KMS-11 (cell line): ENCODE measurements at regions not wholly inside any gene's neighbourhood (a gene's known extent, or its start where the extent isn't known, plus 50 kb on each side); places are given as distances from the start of the nearest gene placed in this dataset.

Experiments used
- H2AFZ ChIP-seq: fragments of 200-600 bp; sonication (generic); 2 replicates; pipeline ENCODE4 v1.6.1; 2016; ENCODE audit warnings: antibody characterized with exemption, mixed run types, low read depth
- H3K27ac ChIP-seq: fragments of 200-600 bp; sonication (generic); 2 replicates; pipeline ENCODE4 v1.6.1; 2016; ENCODE audit warnings: mild to moderate bottlenecking, mixed run types
- H3K27me3 ChIP-seq: fragments of 200-600 bp; sonication (generic); 2 replicates; pipeline ENCODE4 v1.6.1; 2017; ENCODE audit warnings: mild to moderate bottlenecking, low read depth, mixed run types, moderate library complexity; ENCODE audit not compliant: insufficient read depth
- H3K36me3 ChIP-seq: fragments of 200-600 bp; sonication (generic); 2 replicates; pipeline ENCODE4 v1.6.1; 2017; ENCODE audit warnings: mild to moderate bottlenecking, mixed run types; ENCODE audit not compliant: insufficient read depth
- H3K4me1 ChIP-seq: fragments of 200-600 bp; sonication (generic); 2 replicates; pipeline ENCODE4 v1.6.1; 2016; ENCODE audit warnings: mild to moderate bottlenecking, low read depth, mixed run types; ENCODE audit not compliant: poor library complexity, severe bottlenecking
- H3K4me2 ChIP-seq: fragments of 200-600 bp; sonication (generic); 2 replicates; pipeline ENCODE4 v1.7.0; 2016; ENCODE audit warnings: mild to moderate bottlenecking, mixed run types
- H3K4me3 ChIP-seq: fragments of 200-600 bp; sonication (generic); IDR thresholded peaks from 2 replicates; pipeline ENCODE4 v1.6.1; 2017; ENCODE audit warnings: low read depth, low read length, mixed read lengths; ENCODE audit not compliant: insufficient read depth
- H3K79me2 ChIP-seq: fragments of 200-600 bp; sonication (generic); 2 replicates; pipeline ENCODE4 v1.6.1; 2016; ENCODE audit warnings: low read depth, mixed run types; ENCODE audit not compliant: insufficient read depth
- H3K9ac ChIP-seq: fragments of 200-600 bp; sonication (generic); 2 replicates; pipeline ENCODE4 v1.6.1; 2016; ENCODE audit warnings: mild to moderate bottlenecking, mixed run types
- H4K20me1 ChIP-seq: fragments of 200-600 bp; sonication (generic); 2 replicates; pipeline ENCODE4 v1.6.1; 2016; ENCODE audit warnings: mild to moderate bottlenecking, mixed run types; ENCODE audit not compliant: insufficient read depth
- CTCF ChIP-seq: fragments of 200-600 bp; sonication (generic); conservative IDR thresholded peaks from 2 replicates; pipeline ENCODE4 v1.6.1; 2017; ENCODE audit warnings: low read depth, mild to moderate bottlenecking, antibody characterized with exemption, low read length, moderate library complexity, mixed read lengths

DNA sequence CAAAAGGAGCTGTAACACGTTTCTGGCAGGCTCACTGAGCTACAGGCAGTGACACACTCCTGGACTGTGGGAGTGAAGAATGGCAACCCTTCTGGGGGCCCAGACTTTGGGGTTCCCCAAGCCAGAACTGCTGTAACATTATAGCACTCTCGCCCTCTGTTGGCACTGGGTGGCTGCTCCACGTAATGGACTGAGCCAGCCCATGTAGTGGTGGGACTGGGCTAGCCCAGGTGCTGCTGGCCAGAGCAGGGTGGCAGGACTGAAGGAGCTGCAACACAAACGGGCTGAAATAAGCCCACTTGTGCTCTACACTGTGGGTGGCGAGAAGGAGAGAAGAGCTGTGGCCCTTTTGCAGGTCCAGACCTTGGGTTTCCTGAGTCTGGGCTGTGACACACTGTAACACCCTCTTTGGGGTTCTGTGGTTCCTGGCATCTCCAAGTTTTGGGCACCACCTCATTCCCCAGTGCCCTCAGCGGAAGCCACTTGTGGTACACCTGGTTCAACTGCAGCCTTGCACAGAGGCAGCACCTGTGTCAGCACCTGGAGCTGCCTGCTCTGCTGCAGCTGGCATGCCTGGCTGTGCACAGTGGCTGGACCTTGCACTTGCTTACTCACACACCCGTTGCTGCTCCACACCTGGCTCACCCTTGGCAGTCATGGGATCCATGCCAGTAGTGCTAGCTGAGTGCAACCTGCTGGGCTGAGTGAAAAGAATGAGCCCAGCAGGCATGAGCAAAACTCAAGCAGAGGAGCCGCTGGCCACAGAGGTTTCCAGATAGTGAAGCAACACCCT lies 95.0 kb upstream of the PRR16 start:
- Histone ChIP-seq H3K27ac (no peak overlapping the region), H3K4me1 (peaks cover 11% of the 10 kb centered on the region)

GRCh38 chr5:120372899-120373298 lies 91.2 kb upstream of the PRR16 start:
- Histone ChIP-seq H3K27ac (no peak overlapping the region), H3K27me3 (no peaks in the 10 kb centered on the region), H3K4me1 (peaks cover 11% of the 10 kb centered on the region), H3K4me2 (no peak overlapping the region), H3K36me3 (no peaks in the 10 kb centered on the region), H2AFZ (no peak overlapping the region), H4K20me1 (no peaks in the 10 kb centered on the region), H3K4me3 (no peak overlapping the region), H3K9ac (no peak overlapping the region), H3K79me2 (no peaks in the 10 kb centered on the region)
- TF ChIP-seq CTCF = no peak

More for the DNA sequence above, 95.0 kb upstream of the PRR16 start:
- TF ChIP-seq CTCF = no peak
- Histone ChIP-seq H3K36me3 (no peaks in the 10 kb centered on the region), H3K79me2 (no peaks in the 10 kb centered on the region), H3K27me3 (no peaks in the 10 kb centered on the region), H2AFZ (no peak overlapping the region; the same call in 1 of the 2 replicates), H3K4me3 (no peak overlapping the region), H3K9ac (no peak overlapping the region), H4K20me1 (no peaks in the 10 kb centered on the region), H3K4me2 (no peak overlapping the region)

DNA sequence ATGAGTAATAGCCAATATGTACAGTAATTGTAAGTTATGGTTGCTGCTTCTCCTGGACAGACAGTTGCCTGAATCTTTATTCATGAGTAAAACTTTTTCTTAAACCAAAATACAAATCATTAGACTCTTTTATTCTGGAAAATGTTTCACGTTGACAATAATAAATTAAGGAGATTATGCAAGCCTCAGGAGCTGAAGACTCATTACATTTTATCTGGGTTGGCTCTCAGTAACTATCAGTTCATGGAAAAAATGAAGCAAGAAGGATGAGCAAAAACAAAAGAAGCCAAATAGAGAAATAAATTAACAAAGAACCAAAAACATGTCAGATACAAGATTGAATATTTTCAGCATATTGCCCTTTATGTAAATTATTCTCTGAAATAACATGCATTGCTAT lies 88.9 kb upstream of the PRR16 start:
- H3K36me3 ChIP-seq = no peaks in the 10 kb centered on the region
- no peak overlapping the region for H3K9ac ChIP-seq
- no peak overlapping the region for H3K4me2 ChIP-seq
- no peaks in the 10 kb centered on the region for H3K27me3 ChIP-seq
- H4K20me1 ChIP-seq = no peaks in the 10 kb centered on the region
- no peaks in the 10 kb centered on the region for H3K79me2 ChIP-seq
- H3K4me1 ChIP-seq = peaks cover 1% of the 10 kb centered on the region
- H3K27ac ChIP-seq = no peak overlapping the region
- H2AFZ ChIP-seq = no peak overlapping the region
- TF ChIP-seq CTCF = no peak
- H3K4me3 ChIP-seq = no peak overlapping the region

- no peak for TF ChIP-seq CTCF
- Histone ChIP-seq H2AFZ (no peak overlapping the region), H3K4me2 (no peak overlapping the region), H3K4me3 (no peak overlapping the region), H3K36me3 (no peaks in the 10 kb centered on the region), H3K4me1 (no peaks in the 10 kb centered on the region), H3K27ac (no peak overlapping the region), H3K79me2 (no peaks in the 10 kb centered on the region), H3K9ac (no peak overlapping the region), H3K27me3 (no peaks in the 10 kb centered on the region), H4K20me1 (no peaks in the 10 kb centered on the region)
These were observed 83.5 kb upstream of the PRR16 start for GRCh38 chr5:120380644-120381043.
